Choroid plexus epithelial cell (primary cell): ENCODE measurements at regions not wholly inside any gene's neighbourhood (a gene's known extent, or its start where the extent isn't known, plus 50 kb on each side); places are given as distances from the start of the nearest gene placed in this dataset.
"Not testable (repeated sequence)": the region's sequence is repeated elsewhere in the genome, so short reads cannot be mapped to it uniquely, and the experiment has no call there.

Experiments used
- DNase-seq: peaks from one replicate; pipeline ENCODE4 v3.0.0-alpha.2; 2010; ENCODE audit warnings: low read depth
- H3K4me3 ChIP-seq: 2 replicates; pipeline ENCODE4 v1.5.1; 2011; ENCODE audit warnings: low read depth, mild to moderate bottlenecking, control low read depth, low read length, moderate library complexity
- CTCF ChIP-seq: conservative IDR thresholded peaks from 2 replicates; pipeline ENCODE4 v1.5.1; 2011; ENCODE audit warnings: low read depth, mild to moderate bottlenecking, control low read depth, inconsistent platforms, low read length, moderate library complexity

DNA sequence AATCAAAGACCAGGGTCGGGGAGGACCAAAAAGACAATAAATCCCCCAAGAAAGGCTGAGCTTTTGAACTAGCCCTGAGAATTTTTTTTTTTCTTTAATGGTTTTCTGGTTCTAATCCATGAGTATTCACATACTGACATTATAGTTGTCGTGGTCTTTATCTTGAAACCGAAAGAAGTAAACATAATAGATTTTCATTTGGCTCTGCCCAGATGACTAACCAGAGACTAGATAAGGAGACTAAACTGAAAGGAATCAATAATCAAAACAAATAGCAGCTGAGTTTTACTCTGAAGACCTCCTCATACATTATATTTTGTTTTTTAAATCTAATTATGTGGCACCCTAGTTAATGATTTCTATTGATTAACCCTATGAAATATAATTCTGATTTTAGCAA is 381.4 kb downstream of the CNTN3 start:
- DNase-seq: no peak
- no peak for TF ChIP-seq CTCF

GRCh38 chr3:74217467-74217866 is 397.0 kb downstream of the CNTN3 start:
- TF ChIP-seq CTCF: no peak
- DNase-seq: no peak
- H3K4me3 ChIP-seq: no peak overlapping the region

More for the DNA sequence above, 381.4 kb downstream of the CNTN3 start:
- no peak overlapping the region for H3K4me3 ChIP-seq

DNA sequence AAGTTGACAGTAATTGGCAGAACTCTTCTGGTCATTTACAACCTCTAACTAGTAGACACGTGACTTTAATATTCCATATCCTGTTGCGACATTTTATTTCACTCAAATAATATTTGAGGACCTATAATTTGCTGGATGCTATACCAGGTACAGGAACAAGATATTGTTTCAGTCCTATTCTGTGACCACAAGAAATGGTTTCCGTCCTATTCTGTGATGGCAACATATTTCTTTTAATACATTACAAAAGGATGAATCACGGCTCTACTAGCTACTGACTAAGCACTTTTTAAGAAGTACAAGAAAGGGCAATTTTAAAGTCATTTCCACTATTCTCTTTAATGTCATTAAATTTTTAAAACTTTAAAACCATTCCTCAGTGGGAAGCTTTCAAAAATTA is 400.2 kb downstream of the CNTN3 start:
- no peak overlapping the region for H3K4me3 ChIP-seq
- DNase-seq: peak; percentile 45
- TF ChIP-seq CTCF: no peak

GRCh38 chr3:74210739-74211138 is 403.7 kb downstream of the CNTN3 start:
- DNase-seq: no peak
- H3K4me3 ChIP-seq: no peak overlapping the region
- no peak for TF ChIP-seq CTCF

- H3K4me3 ChIP-seq: no peak overlapping the region
- no peak for DNase-seq
- no peak for TF ChIP-seq CTCF
Measured at GRCh38 chr3:74200952-74201351, 413.5 kb downstream of the CNTN3 start.

DNA sequence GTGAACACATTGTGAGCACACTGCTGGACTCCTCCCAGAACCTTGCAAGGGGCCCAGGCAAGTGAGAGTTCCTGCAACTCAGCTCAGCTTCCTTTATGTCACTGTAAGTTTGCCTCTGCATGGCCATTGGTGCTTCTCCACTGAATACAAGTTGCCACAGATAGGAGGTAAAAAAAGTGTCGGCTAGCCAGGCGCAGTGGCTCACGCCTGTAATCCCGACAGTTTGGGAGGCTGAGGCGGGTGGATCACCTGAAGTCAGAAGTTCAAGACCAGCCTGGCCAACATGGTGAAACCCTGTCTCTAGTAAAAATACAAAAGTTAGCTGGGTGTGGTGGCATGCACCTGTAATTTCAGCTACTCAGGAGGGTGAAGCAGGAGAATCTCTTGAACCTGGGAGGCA is 435.8 kb downstream of the CNTN3 start:
- H3K4me3 ChIP-seq, DNase-seq: not testable (repeated sequence)

- DNase-seq: no peak
- no peak overlapping the region for H3K4me3 ChIP-seq
- TF ChIP-seq CTCF: no peak
Measured at GRCh38 chr3:74173090-74173489, 441.4 kb downstream of the CNTN3 start.

- DNase-seq: no peak
- no peak for TF ChIP-seq CTCF
Measured at GRCh38 chr3:74167926-74168325, 446.5 kb downstream of the CNTN3 start.

More at GRCh38 chr3:74167926-74168325, 446.5 kb downstream of the CNTN3 start:
- no peak overlapping the region for H3K4me3 ChIP-seq
